Endothelial cell of umbilical vein (primary cell): ENCODE measurements at regions not wholly inside any gene's neighbourhood (a gene's known extent, or its start where the extent isn't known, plus 50 kb on each side); places are given as distances from the start of the nearest gene placed in this dataset.

Experiments
- BruUV-seq: library from RNA; stranded (reverse); fragments of 400-500 nt; replicated peaks from 2 replicates; lab custom pipeline; 2021; lab: Mats Ljungman, UMichigan
- CTCF ChIA-PET: fragments of 300-600, 350-600 bp; sonication (Branson Sonifier 250); formaldehyde crosslinking; loops from one replicate; lab custom pipeline; 2021; ENCODE audit warnings: antibody characterized with exemption, inconsistent platforms; lab: Charles Lee
- POLR2A ChIA-PET: fragments of 300-600, 350-600 bp; sonication (Branson Sonifier 250); formaldehyde crosslinking; loops from one replicate; lab custom pipeline; 2021; ENCODE audit warnings: antibody characterized with exemption, inconsistent platforms; lab: Charles Lee
- DNase-seq: peaks from one replicate; pipeline ENCODE4 v3.0.0-alpha.2; 2011; ENCODE audit warnings: low read depth, low spot score
- FAIRE-seq: peaks from 2 replicates; lab custom pipeline; 2011; peaks lifted over from hg19 to GRCh38; lab: Jason Lieb, UNC
- H2AFZ ChIP-seq: 2 replicates; pipeline ENCODE4 v1.6.0; 2012; ENCODE audit warnings: low read depth, low read length, control low read depth, inconsistent platforms
- H3K27ac ChIP-seq: 2 replicates; pipeline ENCODE4 v1.5.1; 2011; ENCODE audit warnings: low read depth, mild to moderate bottlenecking, control low read depth, low read length, moderate library complexity; ENCODE audit not compliant: insufficient read depth
- H3K27me3 ChIP-seq, 2 experiments: 2 replicates each; pipeline versions ENCODE4 v1.6.0 to v1.6.1; 2011; ENCODE audit warnings: low read length in 2 of 2, mixed read lengths in 1 of 2; ENCODE audit not compliant: control insufficient read depth in 2 of 2, insufficient read depth in 2 of 2
- H3K36me3 ChIP-seq, 2 experiments: 2 replicates in 1 of 2; 3 replicates in 1 of 2; pipeline ENCODE4 v1.5.1; 2011; ENCODE audit warnings: low read length in 2 of 2, mild to moderate bottlenecking in 1 of 2, moderate library complexity in 1 of 2; ENCODE audit not compliant: control insufficient read depth in 2 of 2, insufficient read depth in 2 of 2; ENCODE audit errors: extremely low read depth in 1 of 2
- H3K4me1 ChIP-seq: 3 replicates; pipeline ENCODE4 v1.5.1; 2011; ENCODE audit warnings: mild to moderate bottlenecking, low read length; ENCODE audit not compliant: control insufficient read depth, insufficient read depth; ENCODE audit errors: extremely low read depth
- H3K4me2 ChIP-seq: 2 replicates; pipeline ENCODE4 v1.6.1; 2011; ENCODE audit warnings: low read length, control low read depth, mixed read lengths; ENCODE audit not compliant: insufficient read depth
- H3K4me3 ChIP-seq, 3 experiments: fragments of 200-600 bp in 1 of 3; sonication (generic), shearing (Covaris generic) in 1 of 3; replicated peaks in 1 of 3; 2 replicates each; pipeline ENCODE4 v1.5.1; 2011 to 2016; ENCODE audit warnings: control low read depth in 3 of 3, low read length in 3 of 3, mild to moderate bottlenecking in 2 of 3, inconsistent platforms in 1 of 3, low read depth in 1 of 3, moderate library complexity in 1 of 3; ENCODE audit not compliant: insufficient read depth in 1 of 3
- H3K79me2 ChIP-seq: 2 replicates; pipeline ENCODE4 v1.6.0; 2012; ENCODE audit warnings: low read length, inconsistent platforms; ENCODE audit not compliant: control insufficient read depth, insufficient read depth
- H3K9ac ChIP-seq: replicated peaks from 2 replicates; pipeline ENCODE3; 2011; ENCODE audit warnings: low read length, control low read depth; ENCODE audit not compliant: insufficient read depth; ENCODE audit errors: extremely low read depth
- H3K9me1 ChIP-seq: replicated peaks from 3 replicates; pipeline ENCODE4 v1.6.0; 2011; ENCODE audit warnings: mild to moderate bottlenecking, low read length; ENCODE audit not compliant: control insufficient read depth, insufficient read depth; ENCODE audit errors: extremely low read depth
- H3K9me3 ChIP-seq: replicated peaks from 2 replicates; pipeline ENCODE4 v1.5.1; 2012; ENCODE audit warnings: low read length, inconsistent platforms; ENCODE audit not compliant: control insufficient read depth, insufficient read depth
- H4K20me1 ChIP-seq: replicated peaks from 2 replicates; pipeline ENCODE3; 2011; ENCODE audit warnings: mild to moderate bottlenecking, low read length; ENCODE audit not compliant: control insufficient read depth, insufficient read depth; ENCODE audit errors: extremely low read depth
- EZH2 ChIP-seq: IDR thresholded peaks from 2 replicates; pipeline ENCODE4 v1.6.1; 2012; ENCODE audit warnings: borderline replicate concordance, low read depth, mild to moderate bottlenecking, moderate library complexity, low read length, inconsistent platforms; ENCODE audit not compliant: severe bottlenecking
- FOS ChIP-seq: IDR thresholded peaks from 2 replicates; pipeline ENCODE4 v1.6.1; 2011; ENCODE audit warnings: mild to moderate bottlenecking, low read length, moderate library complexity, borderline replicate concordance; ENCODE audit not compliant: insufficient read depth
- GATA2 ChIP-seq: IDR thresholded peaks from 2 replicates; pipeline ENCODE4 v1.7.0; 2011; ENCODE audit warnings: low read depth, mild to moderate bottlenecking, moderate library complexity, mixed read lengths, low read length; ENCODE audit not compliant: insufficient read length, insufficient read depth
- JUN ChIP-seq: IDR thresholded peaks from 2 replicates; pipeline ENCODE4 v1.6.1; 2011; ENCODE audit warnings: borderline replicate concordance, low read depth; ENCODE audit not compliant: insufficient read length, insufficient read depth
- MYC ChIP-seq: IDR thresholded peaks from one replicate; pipeline ENCODE4 v1.6.1; 2011; ENCODE audit warnings: mild to moderate bottlenecking, low read depth, low read length
- POLR2A ChIP-seq: IDR thresholded peaks from 2 replicates; pipeline ENCODE4 v1.6.1; 2012; ENCODE audit warnings: low read depth, mild to moderate bottlenecking, control low read depth, low read length
- POLR2AphosphoS5 ChIP-seq: IDR thresholded peaks from 2 replicates; pipeline ENCODE4 v1.6.1; 2012; ENCODE audit warnings: low read depth, mild to moderate bottlenecking, control low read depth, low read length, moderate library complexity; ENCODE audit not compliant: insufficient read depth
- dilution Hi-C: fragments of 300-500 bp; cut with MboI; formaldehyde crosslinking; loops from one replicate; pipeline ENCODE4 v1.15.0; 2019; ENCODE audit warnings: low sequenced_read_pairs; ENCODE audit not compliant: extremely low pct_ligation_motif_present
- intact Hi-C: fragments of 100-400 bp; cut with micrococcal nuclease; formaldehyde crosslinking; loops from one replicate; pipeline ENCODE4 v1.10.0; 2022
- TF ChIP-seq, protein P1 (sequence below), 2 donors: IDR thresholded peaks; 1 replicate in 1 of 2; 2 replicates in 1 of 2; pipeline ENCODE4 v1.5.1; 2011; ENCODE audit warnings: low read length in 2 of 2, mild to moderate bottlenecking in 2 of 2, moderate library complexity in 2 of 2, control low read depth in 1 of 2, inconsistent platforms in 1 of 2, low read depth in 1 of 2; ENCODE audit not compliant: insufficient read depth in 1 of 2; ENCODE audit errors: extremely low read depth in 1 of 2
- TF ChIP-seq, protein P2 (sequence below): IDR thresholded peaks from 2 replicates; pipeline ENCODE4 v1.6.1; 2011; ENCODE audit not compliant: insufficient read depth, insufficient read length

- Histone ChIP-seq H3K9ac (no peak overlapping the region), H3K9me3 (no peaks in the 10 kb centered on the region), H3K27ac (no peak overlapping the region), H3K4me3 (no peak overlapping the region), H4K20me1 (no peaks in the 10 kb centered on the region), H3K4me1 (no peaks in the 10 kb centered on the region), H3K27me3 (no peaks in the 10 kb centered on the region), H3K9me1 (no peaks in the 10 kb centered on the region), H2AFZ (no peak overlapping the region), H3K4me2 (no peak overlapping the region), H3K36me3 (no peaks in the 10 kb centered on the region), H3K79me2 (no peaks in the 10 kb centered on the region)
- intact Hi-C loops (no loop called here), dilution Hi-C loops (no loop called here)
- no peak for FAIRE-seq
- no peak for TF ChIP-seq GATA2
- TF ChIP-seq, protein P1, sequence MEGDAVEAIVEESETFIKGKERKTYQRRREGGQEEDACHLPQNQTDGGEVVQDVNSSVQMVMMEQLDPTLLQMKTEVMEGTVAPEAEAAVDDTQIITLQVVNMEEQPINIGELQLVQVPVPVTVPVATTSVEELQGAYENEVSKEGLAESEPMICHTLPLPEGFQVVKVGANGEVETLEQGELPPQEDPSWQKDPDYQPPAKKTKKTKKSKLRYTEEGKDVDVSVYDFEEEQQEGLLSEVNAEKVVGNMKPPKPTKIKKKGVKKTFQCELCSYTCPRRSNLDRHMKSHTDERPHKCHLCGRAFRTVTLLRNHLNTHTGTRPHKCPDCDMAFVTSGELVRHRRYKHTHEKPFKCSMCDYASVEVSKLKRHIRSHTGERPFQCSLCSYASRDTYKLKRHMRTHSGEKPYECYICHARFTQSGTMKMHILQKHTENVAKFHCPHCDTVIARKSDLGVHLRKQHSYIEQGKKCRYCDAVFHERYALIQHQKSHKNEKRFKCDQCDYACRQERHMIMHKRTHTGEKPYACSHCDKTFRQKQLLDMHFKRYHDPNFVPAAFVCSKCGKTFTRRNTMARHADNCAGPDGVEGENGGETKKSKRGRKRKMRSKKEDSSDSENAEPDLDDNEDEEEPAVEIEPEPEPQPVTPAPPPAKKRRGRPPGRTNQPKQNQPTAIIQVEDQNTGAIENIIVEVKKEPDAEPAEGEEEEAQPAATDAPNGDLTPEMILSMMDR (IDR thresholded peaks at IDR 0.05; ENCODE audit: extremely low read depth in 1 of 2, insufficient read depth in 1 of 2, low read depth in 1 of 2, low read length in 2 of 2): no peak
- TF ChIP-seq FOS: no peak
- no peak for TF ChIP-seq POLR2A
- TF ChIP-seq EZH2: no peak
- no peak for TF ChIP-seq MYC
- TF ChIP-seq JUN: no peak
- TF ChIP-seq, protein P2, sequence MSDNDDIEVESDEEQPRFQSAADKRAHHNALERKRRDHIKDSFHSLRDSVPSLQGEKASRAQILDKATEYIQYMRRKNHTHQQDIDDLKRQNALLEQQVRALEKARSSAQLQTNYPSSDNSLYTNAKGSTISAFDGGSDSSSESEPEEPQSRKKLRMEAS: no peak
- TF ChIP-seq POLR2AphosphoS5: no peak
- POLR2A ChIA-PET: no interaction called here
- CTCF ChIA-PET: interaction anchor here (1.0 kb wide), 1 partner anchor 477 kb away, joined by 3 read pairs; no protein-coding TSS in a partner anchor
- no peak for DNase-seq
- BruUV-seq: no TSS peak
Measured at GRCh38 chr4:132660181-132660580, 488.9 kb upstream of the PCDH10 start.
